Mesenchymal stem cell (in vitro differentiated cells and primary cell): ENCODE measurements at regions not wholly inside any gene's neighbourhood (a gene's known extent, or its start where the extent isn't known, plus 50 kb on each side); places are given as distances from the start of the nearest gene placed in this dataset.

ENCODE experiments used
- DNase-seq: peaks from one replicate; pipeline ENCODE4 v3.0.0-alpha.2; 2013
- H2AFZ ChIP-seq: one replicate; pipeline ENCODE4 v1.6.1; 2013; ENCODE audit warnings: low read depth, mild to moderate bottlenecking, control low read depth, inconsistent platforms, low read length, moderate library complexity
- H2AK5ac ChIP-seq: 2 replicates; pipeline ENCODE4 v1.6.1; 2013; ENCODE audit warnings: low read length, moderate library complexity, mild to moderate bottlenecking, inconsistent platforms; ENCODE audit not compliant: severe bottlenecking
- H2BK120ac ChIP-seq: one replicate; pipeline ENCODE4 v1.6.1; 2013; ENCODE audit warnings: low read depth, mild to moderate bottlenecking, inconsistent platforms, low read length, moderate library complexity
- H2BK12ac ChIP-seq, 2 experiments: one replicate each; pipeline ENCODE4 v1.6.1; 2013; ENCODE audit warnings: inconsistent platforms in 2 of 2, low read length in 2 of 2, mild to moderate bottlenecking in 2 of 2, moderate library complexity in 2 of 2, control low read depth in 1 of 2
- H2BK15ac ChIP-seq: one replicate; pipeline ENCODE4 v1.6.1; 2013; ENCODE audit warnings: mild to moderate bottlenecking, low read depth, inconsistent platforms; ENCODE audit not compliant: poor library complexity, severe bottlenecking
- H2BK5ac ChIP-seq: 2 replicates; pipeline ENCODE4 v1.6.1; 2013; ENCODE audit warnings: low read depth, mild to moderate bottlenecking, low read length, control low read depth, inconsistent platforms; ENCODE audit not compliant: poor library complexity, severe bottlenecking
- H3K14ac ChIP-seq, 2 experiments: one replicate each; pipeline ENCODE4 v1.6.1; 2013; ENCODE audit warnings: inconsistent platforms in 2 of 2, low read length in 2 of 2, control low read depth in 1 of 2, mild to moderate bottlenecking in 1 of 2, moderate library complexity in 1 of 2
- H3K18ac ChIP-seq, 2 experiments: one replicate each; pipeline ENCODE4 v1.6.1; 2013; ENCODE audit warnings: inconsistent platforms in 2 of 2, low read length in 2 of 2, control low read depth in 1 of 2, low read depth in 1 of 2, mild to moderate bottlenecking in 1 of 2
- H3K23ac ChIP-seq, 2 experiments: one replicate each; pipeline ENCODE4 v1.6.1; 2013; ENCODE audit warnings: inconsistent platforms in 2 of 2, low read length in 2 of 2, mild to moderate bottlenecking in 2 of 2, moderate library complexity in 2 of 2, control low read depth in 1 of 2
- H3K27ac ChIP-seq: 2 replicates; pipeline ENCODE4 v1.5.1; 2013; ENCODE audit warnings: mild to moderate bottlenecking, moderate library complexity, low read length, control low read depth, inconsistent platforms; ENCODE audit not compliant: poor library complexity, severe bottlenecking
- H3K27me3 ChIP-seq, 2 experiments: 2 replicates each; pipeline versions ENCODE4 v1.6.1 to v1.7.0; 2013; ENCODE audit warnings: low read length in 2 of 2, mild to moderate bottlenecking in 2 of 2, moderate library complexity in 2 of 2, control low read depth in 1 of 2, inconsistent platforms in 1 of 2; ENCODE audit not compliant: control insufficient read depth in 1 of 2, insufficient read depth in 1 of 2
- H3K36me3 ChIP-seq, 2 experiments: 2 replicates each; pipeline versions ENCODE4 v1.6.1 to v1.7.0; 2013; ENCODE audit warnings: low read length in 2 of 2, control low read depth in 1 of 2, inconsistent platforms in 1 of 2, low read depth in 1 of 2, mild to moderate bottlenecking in 1 of 2; ENCODE audit not compliant: insufficient read depth in 2 of 2, control insufficient read depth in 1 of 2
- H3K4ac ChIP-seq, 2 experiments: one replicate each; pipeline ENCODE4 v1.6.1; 2013; ENCODE audit warnings: inconsistent platforms in 2 of 2, low read length in 2 of 2, mild to moderate bottlenecking in 2 of 2, moderate library complexity in 2 of 2, control low read depth in 1 of 2, low read depth in 1 of 2
- H3K4me1 ChIP-seq: 2 replicates; pipeline ENCODE4 v1.6.1; 2013; ENCODE audit warnings: low read depth, low read length, control low read depth; ENCODE audit not compliant: control insufficient read depth, insufficient read depth
- H3K4me2 ChIP-seq: 2 replicates; pipeline ENCODE4 v1.6.1; 2013; ENCODE audit warnings: low read length, mild to moderate bottlenecking, inconsistent platforms; ENCODE audit not compliant: poor library complexity, severe bottlenecking
- H3K4me3 ChIP-seq, 2 experiments: 2 replicates each; pipeline versions ENCODE4 v1.5.1 to v1.7.0; 2013; ENCODE audit warnings: low read length in 2 of 2, mild to moderate bottlenecking in 2 of 2, control low read depth in 1 of 2, low read depth in 1 of 2; ENCODE audit not compliant: insufficient read depth in 1 of 2
- H3K79me1 ChIP-seq: replicated peaks from 2 replicates; pipeline ENCODE4 v1.6.1; 2013; ENCODE audit warnings: mild to moderate bottlenecking, control low read depth, low read length, inconsistent platforms; ENCODE audit not compliant: poor library complexity, severe bottlenecking
- H3K9ac ChIP-seq: 2 replicates; pipeline ENCODE4 v1.7.0; 2013; ENCODE audit warnings: mild to moderate bottlenecking, low read length, moderate library complexity
- H3K9me3 ChIP-seq: 2 replicates; pipeline ENCODE4 v1.7.0; 2013; ENCODE audit warnings: mild to moderate bottlenecking, low read length; ENCODE audit not compliant: control insufficient read depth
- H4K8ac ChIP-seq: one replicate; pipeline ENCODE4 v1.6.1; 2013; ENCODE audit warnings: inconsistent platforms, mild to moderate bottlenecking, low read length, moderate library complexity
- H4K91ac ChIP-seq: one replicate; pipeline ENCODE4 v1.6.1; 2013; ENCODE audit warnings: mild to moderate bottlenecking, low read length, inconsistent platforms
- WGBS: methylation state at CpG from one replicate; pipeline ENCODE4 v1.1.7; 2013; ENCODE audit warnings: mixed read lengths; 5-methylcytosine and 5-hydroxymethylcytosine counted together

DNA sequence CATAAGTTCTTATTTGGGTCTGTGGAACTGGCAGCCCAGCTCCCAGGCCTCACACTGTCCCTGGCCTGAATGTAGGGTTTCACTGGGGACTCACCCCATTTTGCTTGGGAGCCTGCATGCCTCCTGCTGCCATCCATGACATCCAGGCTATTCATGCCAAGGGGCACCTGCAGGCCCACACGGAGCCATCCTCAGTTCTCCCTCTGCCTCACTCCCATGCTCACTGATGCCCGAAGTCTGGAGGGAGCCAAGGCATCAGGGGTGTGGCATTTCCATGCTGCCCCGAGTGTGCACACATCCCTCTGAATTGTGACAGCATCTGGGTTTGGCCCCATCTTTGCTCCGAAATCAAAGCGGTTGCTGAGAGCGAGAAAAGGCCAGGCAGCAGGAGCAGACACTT, 67.4 kb upstream of the ZNF804A start:
- Histone ChIP-seq H2BK12ac (no peak overlapping the region), H3K36me3 (no peaks in the 10 kb centered on the region), H3K79me1 (no peaks in the 10 kb centered on the region), H2BK15ac (no peak overlapping the region), H4K8ac (no peak overlapping the region), H3K23ac (no peak overlapping the region), H2BK120ac (no peak overlapping the region), H3K4me3 (no peak overlapping the region), H3K14ac (no peak overlapping the region), H3K27ac (no peak overlapping the region), H3K18ac (no peak overlapping the region), H4K91ac (no peak overlapping the region), H3K4me2 (no peak overlapping the region), H3K4me1 (no peaks in the 10 kb centered on the region), H2BK5ac (no peak overlapping the region), H2AFZ (no peak overlapping the region), H3K9me3 (peaks cover 33% of the 10 kb centered on the region), H3K9ac (no peak overlapping the region), H3K4ac (no peak overlapping the region), H3K27me3 (no peaks in the 10 kb centered on the region), H2AK5ac (no peak overlapping the region)
- no peak for DNase-seq
- whole genome bisulfite sequencing: 88% methylated on average over 6 of the region's 6 CpGs

DNA sequence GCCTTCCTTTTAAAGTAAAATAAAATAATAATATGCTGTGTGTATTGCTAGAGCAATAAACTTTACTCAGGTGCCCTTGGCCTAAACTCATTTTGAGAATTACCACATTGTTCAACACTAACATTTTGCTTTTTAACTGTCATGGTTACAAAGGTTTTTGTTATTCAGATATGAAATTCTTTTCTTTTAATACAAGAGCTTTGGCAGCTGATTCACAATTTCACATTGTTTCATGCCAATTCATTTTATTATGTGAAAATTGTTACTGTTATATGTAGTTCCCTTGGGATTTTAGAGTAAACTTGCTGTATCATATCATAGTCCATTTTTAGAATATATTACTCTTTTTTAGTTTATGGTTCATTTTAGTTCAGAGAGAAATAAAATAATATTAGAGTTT, 65.8 kb upstream of the ZNF804A start:
- peaks cover 21% of the 10 kb centered on the region for H3K9me3 ChIP-seq
- no peak overlapping the region for H3K23ac ChIP-seq
- H4K91ac ChIP-seq: no peak overlapping the region
- no peak for DNase-seq
- no peaks in the 10 kb centered on the region for H3K27me3 ChIP-seq
- H3K14ac ChIP-seq: no peak overlapping the region
- no peaks in the 10 kb centered on the region for H3K36me3 ChIP-seq
- no peak overlapping the region for H2AK5ac ChIP-seq
- H3K4me2 ChIP-seq: no peak overlapping the region
- no peak overlapping the region for H3K18ac ChIP-seq
- H3K9ac ChIP-seq: no peak overlapping the region
- no peak overlapping the region for H2BK15ac ChIP-seq
- no peak overlapping the region for H4K8ac ChIP-seq
- H3K4me1 ChIP-seq: no peaks in the 10 kb centered on the region
- no peak overlapping the region for H3K4ac ChIP-seq
- no peak overlapping the region for H3K4me3 ChIP-seq
- H2BK120ac ChIP-seq: no peak overlapping the region
- no peak overlapping the region for H2BK12ac ChIP-seq
- H2AFZ ChIP-seq: no peak overlapping the region
- no peaks in the 10 kb centered on the region for H3K79me1 ChIP-seq
- no peak overlapping the region for H2BK5ac ChIP-seq
- H3K27ac ChIP-seq: no peak overlapping the region

DNA sequence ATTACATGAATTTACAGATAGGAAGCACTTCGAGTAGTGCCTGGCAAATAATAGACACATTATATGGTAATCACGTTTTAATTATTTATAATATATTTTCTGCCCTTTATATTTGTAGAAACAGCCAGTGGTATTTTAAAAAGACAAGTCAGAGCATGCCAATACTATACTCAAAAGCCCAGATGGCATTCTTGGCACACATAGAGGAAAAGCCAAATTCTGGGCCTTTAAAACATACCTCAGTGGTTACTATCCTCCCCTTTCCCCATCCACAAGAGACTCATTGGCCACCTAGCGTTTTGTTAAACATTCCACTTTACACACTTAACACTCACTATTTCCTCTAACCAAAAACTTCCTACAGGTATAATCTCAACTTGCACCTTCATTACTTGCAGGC, 63.3 kb upstream of the ZNF804A start:
- Histone ChIP-seq H3K9me3 (no peaks in the 10 kb centered on the region), H3K4me1 (no peaks in the 10 kb centered on the region), H4K8ac (no peak overlapping the region), H3K79me1 (no peaks in the 10 kb centered on the region), H2BK120ac (no peak overlapping the region), H3K36me3 (no peaks in the 10 kb centered on the region), H2BK12ac (no peak overlapping the region), H3K27me3 (no peaks in the 10 kb centered on the region), H4K91ac (no peak overlapping the region), H3K9ac (no peak overlapping the region), H3K4me3 (no peak overlapping the region), H3K18ac (no peak overlapping the region), H3K27ac (no peak overlapping the region), H2AK5ac (no peak overlapping the region), H3K14ac (no peak overlapping the region), H3K4me2 (no peak overlapping the region), H2AFZ (no peak overlapping the region), H2BK15ac (no peak overlapping the region), H3K4ac (no peak overlapping the region), H3K23ac (no peak overlapping the region), H2BK5ac (no peak overlapping the region)
- 78% methylated on average over 1 of the region's 3 CpGs for WGBS
- no peak for DNase-seq

DNA sequence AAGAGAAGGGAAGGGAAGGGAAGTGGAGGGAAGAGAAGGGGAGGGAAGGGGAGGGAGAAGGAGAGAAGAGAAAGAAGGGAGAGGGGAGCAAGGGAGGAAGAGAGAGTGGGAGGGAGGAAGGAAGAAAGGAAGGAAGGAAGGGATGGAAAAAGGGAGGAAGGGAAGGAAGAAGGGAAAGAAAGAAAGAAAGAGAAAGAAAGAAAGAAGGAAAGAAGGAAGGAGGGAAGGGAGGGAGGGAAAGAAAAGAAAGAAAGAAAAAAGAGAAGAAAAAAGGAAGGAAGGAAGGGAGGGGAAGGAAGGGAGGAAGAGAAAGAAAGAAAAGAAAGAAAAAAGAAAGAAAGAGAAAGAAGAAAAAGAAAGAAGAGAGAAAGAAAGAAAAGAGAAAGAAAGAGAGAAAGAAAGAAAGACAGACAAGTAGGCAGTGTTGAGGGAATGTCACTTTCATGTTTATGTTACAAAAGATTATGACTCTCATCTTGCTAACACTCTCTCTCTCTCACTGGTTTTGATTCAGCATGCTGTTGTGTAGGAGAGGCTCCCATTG, 58.0 kb upstream of the ZNF804A start:
- Histone ChIP-seq H3K18ac (no peak overlapping the region), H3K27me3 (no peaks in the 10 kb centered on the region), H3K23ac (no peak overlapping the region), H3K27ac (no peak overlapping the region), H2BK12ac (no peak overlapping the region), H3K9ac (no peak overlapping the region), H3K14ac (no peak overlapping the region), H4K8ac (no peak overlapping the region), H3K4me2 (no peak overlapping the region), H2BK15ac (no peak overlapping the region), H3K4me3 (no peak overlapping the region), H3K36me3 (no peaks in the 10 kb centered on the region), H2AFZ (no peak overlapping the region), H2BK120ac (no peak overlapping the region), H2AK5ac (no peak overlapping the region), H3K79me1 (no peaks in the 10 kb centered on the region), H3K9me3 (no peaks in the 10 kb centered on the region), H3K4ac (no peak overlapping the region), H4K91ac (no peak overlapping the region), H2BK5ac (no peak overlapping the region), H3K4me1 (no peaks in the 10 kb centered on the region)
- DNase-seq: no peak
